ENCODE measurements at regions not wholly inside any gene's neighbourhood (a gene's known extent, or its start where the extent isn't known, plus 50 kb on each side); places are given as distances from the start of the nearest gene placed in this dataset.
"Not testable (repeated sequence)": the region's sequence is repeated elsewhere in the genome, so short reads cannot be mapped to it uniquely, and the experiment has no call there.

DNA sequence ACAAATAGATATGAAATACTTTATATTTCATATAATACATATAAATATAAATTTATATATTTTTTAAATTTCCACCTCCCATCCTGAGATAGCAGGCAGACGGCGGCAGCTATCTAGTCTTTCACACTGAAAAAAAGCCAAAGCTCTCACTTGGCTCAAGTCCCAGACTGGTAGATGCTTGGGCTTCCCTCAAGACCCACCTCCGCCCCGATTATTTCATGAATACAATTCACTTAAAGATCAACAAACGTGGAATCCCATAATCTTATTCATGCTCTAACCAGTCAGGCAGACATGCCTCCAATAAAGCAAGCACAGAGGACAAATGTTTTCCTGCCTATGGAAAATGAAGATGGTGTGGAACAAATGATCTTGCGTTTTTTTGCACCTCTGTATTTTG lies 275.9 kb upstream of the NR2F2 start:
- Histone ChIP-seq H3K4me3 (ENCODE audit: low read depth, low read length, poor library complexity, severe bottlenecking) (no peak overlapping the region), H2AFZ (ENCODE audit: low read length) (no peak overlapping the region), H3K9me2 (ENCODE audit: low read depth, low read length) (no peaks in the 10 kb centered on the region), H3K4me2 (ENCODE audit: low read length) (no peak overlapping the region), H3K79me2 (ENCODE audit: insufficient read depth, low read length) (no peaks in the 10 kb centered on the region), H3K27ac (ENCODE audit: low read depth, low read length, poor library complexity, severe bottlenecking) (no peak overlapping the region), H3K4me1 (ENCODE audit: insufficient read depth, low read length, severe bottlenecking) (no peaks in the 10 kb centered on the region), H3K9ac (ENCODE audit: low read length) (no peak overlapping the region), H3K9me3 (ENCODE audit: low read length) (no peaks in the 10 kb centered on the region), H4K20me1 (ENCODE audit: insufficient read depth, low read length) (no peaks in the 10 kb centered on the region), H3K36me3 (ENCODE audit: insufficient read depth, low read length) (no peaks in the 10 kb centered on the region), H3F3A (ENCODE audit: insufficient read depth, low read length) (no peaks in the 10 kb centered on the region), H3K27me3 (ENCODE audit: insufficient read depth, low read length) (no peaks in the 10 kb centered on the region)
- TF ChIP-seq EZH2 (IDR thresholded peaks at IDR 0.05; ENCODE audit: borderline replicate concordance, low read length) = no peak
- TF ChIP-seq, protein P1, sequence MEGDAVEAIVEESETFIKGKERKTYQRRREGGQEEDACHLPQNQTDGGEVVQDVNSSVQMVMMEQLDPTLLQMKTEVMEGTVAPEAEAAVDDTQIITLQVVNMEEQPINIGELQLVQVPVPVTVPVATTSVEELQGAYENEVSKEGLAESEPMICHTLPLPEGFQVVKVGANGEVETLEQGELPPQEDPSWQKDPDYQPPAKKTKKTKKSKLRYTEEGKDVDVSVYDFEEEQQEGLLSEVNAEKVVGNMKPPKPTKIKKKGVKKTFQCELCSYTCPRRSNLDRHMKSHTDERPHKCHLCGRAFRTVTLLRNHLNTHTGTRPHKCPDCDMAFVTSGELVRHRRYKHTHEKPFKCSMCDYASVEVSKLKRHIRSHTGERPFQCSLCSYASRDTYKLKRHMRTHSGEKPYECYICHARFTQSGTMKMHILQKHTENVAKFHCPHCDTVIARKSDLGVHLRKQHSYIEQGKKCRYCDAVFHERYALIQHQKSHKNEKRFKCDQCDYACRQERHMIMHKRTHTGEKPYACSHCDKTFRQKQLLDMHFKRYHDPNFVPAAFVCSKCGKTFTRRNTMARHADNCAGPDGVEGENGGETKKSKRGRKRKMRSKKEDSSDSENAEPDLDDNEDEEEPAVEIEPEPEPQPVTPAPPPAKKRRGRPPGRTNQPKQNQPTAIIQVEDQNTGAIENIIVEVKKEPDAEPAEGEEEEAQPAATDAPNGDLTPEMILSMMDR (IDR thresholded peaks at IDR 0.05; ENCODE audit: low read length) = no peak

- Histone ChIP-seq H3K36me3 (ENCODE audit: insufficient read depth, low read length) (no peaks in the 10 kb centered on the region), H3K4me2 (ENCODE audit: low read length) (no peak overlapping the region), H3K4me1 (ENCODE audit: insufficient read depth, low read length, severe bottlenecking) (no peaks in the 10 kb centered on the region), H3K79me2 (ENCODE audit: insufficient read depth, low read length) (no peaks in the 10 kb centered on the region), H2AFZ (ENCODE audit: low read length) (no peak overlapping the region), H4K20me1 (ENCODE audit: insufficient read depth, low read length) (no peaks in the 10 kb centered on the region), H3K9ac (ENCODE audit: low read length) (no peak overlapping the region), H3K9me2 (ENCODE audit: low read depth, low read length) (no peaks in the 10 kb centered on the region), H3K27ac (ENCODE audit: low read depth, low read length, poor library complexity, severe bottlenecking) (no peak overlapping the region), H3K4me3 (ENCODE audit: low read depth, low read length, poor library complexity, severe bottlenecking) (no peak overlapping the region), H3K27me3 (ENCODE audit: insufficient read depth, low read length) (no peaks in the 10 kb centered on the region), H3K9me3 (ENCODE audit: low read length) (no peaks in the 10 kb centered on the region), H3F3A (ENCODE audit: insufficient read depth, low read length) (no peaks in the 10 kb centered on the region)
- no peak for TF ChIP-seq EZH2 (IDR thresholded peaks at IDR 0.05; ENCODE audit: borderline replicate concordance, low read length)
- TF ChIP-seq, protein P1 (IDR thresholded peaks at IDR 0.05; ENCODE audit: low read length) = no peak
These were observed 272.2 kb upstream of the NR2F2 start for GRCh38 chr15:96058103-96058851.

DNA sequence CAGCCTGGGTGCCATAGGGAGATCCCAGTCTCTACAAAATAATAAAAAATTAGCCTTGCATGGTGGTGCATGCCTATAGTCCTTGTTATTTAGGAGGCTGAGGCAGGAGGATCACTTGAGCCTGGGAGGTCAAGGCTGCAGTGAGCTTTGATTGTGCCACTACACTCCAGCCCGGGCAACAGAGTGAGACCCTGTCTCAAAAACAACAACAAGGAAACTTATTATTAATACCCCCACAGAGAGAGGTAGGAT lies 271.7 kb upstream of the NR2F2 start:
- H3K4me2 ChIP-seq (ENCODE audit: low read length); H3K9ac ChIP-seq (ENCODE audit: low read length); H3K4me1 ChIP-seq (ENCODE audit: insufficient read depth, low read length, severe bottlenecking); H3K36me3 ChIP-seq (ENCODE audit: insufficient read depth, low read length); H3F3A ChIP-seq (ENCODE audit: insufficient read depth, low read length); H3K4me3 ChIP-seq (ENCODE audit: low read depth, low read length, poor library complexity, severe bottlenecking); H4K20me1 ChIP-seq (ENCODE audit: insufficient read depth, low read length); H2AFZ ChIP-seq (ENCODE audit: low read length); H3K79me2 ChIP-seq (ENCODE audit: insufficient read depth, low read length); H3K27ac ChIP-seq (ENCODE audit: low read depth, low read length, poor library complexity, severe bottlenecking); H3K9me2 ChIP-seq (ENCODE audit: low read depth, low read length); H3K27me3 ChIP-seq (ENCODE audit: insufficient read depth, low read length); H3K9me3 ChIP-seq (ENCODE audit: low read length): not testable (repeated sequence)

- H3F3A ChIP-seq (ENCODE audit: insufficient read depth, low read length); H3K79me2 ChIP-seq (ENCODE audit: insufficient read depth, low read length); H3K4me1 ChIP-seq (ENCODE audit: insufficient read depth, low read length, severe bottlenecking); H3K36me3 ChIP-seq (ENCODE audit: insufficient read depth, low read length); H2AFZ ChIP-seq (ENCODE audit: low read length); H3K9me3 ChIP-seq (ENCODE audit: low read length); H3K9ac ChIP-seq (ENCODE audit: low read length); H3K4me3 ChIP-seq (ENCODE audit: low read depth, low read length, poor library complexity, severe bottlenecking); H3K27me3 ChIP-seq (ENCODE audit: insufficient read depth, low read length); H4K20me1 ChIP-seq (ENCODE audit: insufficient read depth, low read length); H3K9me2 ChIP-seq (ENCODE audit: low read depth, low read length); H3K27ac ChIP-seq (ENCODE audit: low read depth, low read length, poor library complexity, severe bottlenecking); H3K4me2 ChIP-seq (ENCODE audit: low read length): not testable (repeated sequence)
These were observed 269.9 kb upstream of the NR2F2 start for GRCh38 chr15:96060591-96060990.
